ENCODE measurements at regions not wholly inside any gene's neighbourhood (a gene's known extent, or its start where the extent isn't known, plus 50 kb on each side); places are given as distances from the start of the nearest gene placed in this dataset.
"Not testable (repeated sequence)": the region's sequence is repeated elsewhere in the genome, so short reads cannot be mapped to it uniquely, and the experiment has no call there.

DNA sequence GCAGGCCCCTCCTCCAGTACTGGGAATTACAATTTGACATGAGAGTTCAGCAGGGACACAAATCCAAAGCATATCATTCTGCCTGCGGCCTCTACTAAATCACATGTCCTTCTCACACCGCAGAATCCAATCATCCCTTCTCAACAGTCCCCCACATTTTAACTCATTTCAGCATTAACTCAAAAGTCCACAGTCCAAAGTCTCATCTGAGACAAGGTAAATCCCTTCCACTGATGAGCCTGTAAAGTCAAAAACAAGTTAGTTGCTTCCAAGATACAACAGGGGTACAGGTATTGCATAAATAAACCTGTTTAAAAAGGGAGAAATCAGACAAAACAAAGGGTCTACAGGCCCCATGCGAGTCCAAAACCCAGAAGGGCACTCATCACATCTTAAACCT, 64.0 kb downstream of the EBNA1BP2 start:
- no peak for FAIRE-seq
- no peak for DNase-seq (ENCODE audit: low spot score)

DNA sequence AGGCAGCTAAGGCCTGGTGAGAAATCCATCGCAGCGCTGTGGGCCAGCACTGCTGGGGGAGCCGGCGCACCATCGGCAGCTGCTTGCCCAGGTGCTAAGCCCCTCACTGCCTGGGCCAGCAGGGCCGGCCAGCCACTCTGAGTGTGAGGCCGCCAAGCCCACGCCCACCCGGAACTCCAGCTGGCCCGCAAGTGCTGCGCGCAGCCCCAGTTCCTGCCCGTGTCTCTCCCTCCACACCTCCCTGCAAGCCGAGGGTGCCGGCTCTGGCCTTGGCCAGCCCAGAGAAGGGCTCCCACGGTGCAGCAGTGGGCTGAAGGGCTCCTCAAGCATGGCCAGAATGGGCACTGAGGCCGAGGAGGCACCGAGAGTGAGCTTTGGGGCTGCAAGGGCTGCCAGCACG, 64.4 kb downstream of the EBNA1BP2 start:
- FAIRE-seq (no peak), DNase-seq (ENCODE audit: low spot score) (no peak)

DNA sequence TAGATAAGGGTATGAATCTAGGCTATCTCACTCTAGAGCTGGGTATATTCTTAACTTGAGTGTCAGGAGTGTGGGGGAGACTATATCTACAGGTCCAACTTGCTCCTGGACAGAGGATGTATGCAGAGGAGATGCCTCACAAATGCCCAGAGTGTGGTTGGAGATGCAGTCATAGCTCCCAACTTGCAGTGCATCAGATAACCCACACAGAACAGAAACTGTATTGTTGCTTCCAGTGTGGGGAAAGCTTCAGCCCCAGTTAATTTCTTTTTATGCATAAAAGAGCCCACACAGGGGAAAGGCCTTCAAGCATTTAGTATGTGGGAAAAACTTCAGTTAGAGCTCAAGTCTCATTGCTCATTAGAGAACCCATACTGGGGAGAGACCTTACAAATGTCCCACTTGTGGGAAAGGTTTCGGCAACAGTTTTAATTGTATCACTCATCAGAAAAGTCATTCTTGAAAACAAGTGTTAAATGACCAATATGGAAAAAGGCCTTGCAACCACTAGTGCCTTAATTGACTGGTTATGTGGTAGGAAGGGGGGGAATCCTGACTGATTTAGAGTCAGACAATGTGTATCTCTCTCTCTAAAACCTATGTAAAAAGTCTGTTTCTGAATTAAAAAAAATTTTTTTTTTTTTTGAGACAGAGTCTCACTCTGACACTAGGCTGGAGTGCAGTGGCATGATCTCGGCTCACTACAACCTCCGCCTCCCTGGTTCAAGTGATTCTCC, 67.9 kb downstream of the EBNA1BP2 start:
- DNase-seq (ENCODE audit: low spot score) (no peak), FAIRE-seq (no peak)

DNA sequence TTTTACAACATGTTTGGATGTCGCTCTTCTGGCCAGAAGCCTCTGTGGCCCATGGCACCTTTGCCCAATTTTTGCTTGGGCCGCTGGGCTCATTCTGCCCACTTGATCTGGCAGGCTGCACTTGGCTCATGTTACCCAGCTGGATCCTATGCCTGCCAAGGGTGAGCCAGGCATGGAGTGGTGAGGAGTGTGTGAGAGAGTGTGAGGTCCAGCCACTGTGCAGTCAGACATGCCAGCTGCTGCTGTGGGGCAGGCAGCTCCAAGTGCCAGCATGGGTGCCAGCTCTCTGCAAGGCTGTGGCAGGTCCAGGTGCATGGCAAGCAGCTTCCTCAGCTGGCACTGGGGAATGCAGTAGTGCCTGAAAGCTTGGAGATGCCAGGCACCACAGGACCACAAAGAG, 71.0 kb downstream of the EBNA1BP2 start:
- FAIRE-seq (peak; percentile 9), DNase-seq (ENCODE audit: low spot score) (no peak)

DNA sequence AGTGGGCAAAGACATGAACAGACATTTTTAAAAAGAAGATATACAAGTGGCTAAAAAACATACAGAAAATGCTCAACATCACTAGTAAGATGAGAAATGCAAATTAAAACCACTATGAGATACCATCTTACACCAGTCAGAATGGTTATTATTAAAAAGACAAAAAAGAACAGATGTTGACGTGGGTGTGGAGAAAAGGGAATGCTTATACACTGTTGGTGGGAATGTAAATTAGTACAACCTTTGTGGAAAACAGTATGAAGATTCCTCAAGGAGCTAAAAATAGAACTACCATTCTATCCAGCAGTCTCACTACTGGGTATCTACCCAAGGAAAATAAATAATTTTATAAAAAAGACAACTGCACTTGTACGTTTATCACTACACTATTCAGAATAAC, 73.9 kb downstream of the EBNA1BP2 start:
- FAIRE-seq (no peak), DNase-seq (ENCODE audit: low spot score) (no peak)

DNA sequence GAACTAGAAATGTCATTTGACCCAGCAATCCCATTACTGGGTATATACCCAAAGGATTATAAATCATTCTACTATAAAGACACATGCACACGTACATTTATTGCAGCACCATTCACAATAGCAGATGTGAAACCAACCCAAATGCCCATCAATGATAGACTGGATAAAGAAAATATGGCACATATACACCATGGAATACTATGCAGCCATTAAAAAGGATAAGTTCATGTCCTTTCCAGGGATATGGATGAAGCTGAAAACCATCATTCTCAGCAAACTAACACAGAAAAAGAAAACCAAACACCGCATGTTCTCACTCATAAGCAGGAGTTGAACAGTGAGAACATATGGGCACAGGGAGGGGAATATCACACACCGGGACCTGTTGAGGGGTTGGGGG, 75.6 kb downstream of the EBNA1BP2 start:
- not testable (repeated sequence) for DNase-seq (ENCODE audit: low spot score); FAIRE-seq

DNA sequence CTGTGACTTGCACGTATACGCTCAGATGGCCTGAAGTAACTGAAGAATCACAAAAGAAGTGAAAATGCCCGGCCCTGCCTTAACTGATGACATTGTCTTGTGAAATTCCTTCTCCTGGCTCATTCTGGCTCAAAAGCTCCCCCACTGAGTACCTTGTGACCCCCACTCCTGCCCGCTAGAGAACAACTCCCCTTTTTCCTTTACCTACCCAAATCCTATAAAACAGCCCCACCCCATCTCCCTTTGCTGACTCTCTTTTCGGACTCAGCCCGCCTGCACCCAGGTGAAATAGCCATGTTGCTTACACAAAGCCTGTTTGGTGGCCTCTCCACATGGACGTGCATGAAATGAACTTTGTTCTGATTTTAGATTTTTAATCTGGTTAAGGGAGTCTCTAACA, 81.3 kb downstream of the EBNA1BP2 start:
- DNase-seq (ENCODE audit: low spot score); FAIRE-seq: not testable (repeated sequence)

DNA sequence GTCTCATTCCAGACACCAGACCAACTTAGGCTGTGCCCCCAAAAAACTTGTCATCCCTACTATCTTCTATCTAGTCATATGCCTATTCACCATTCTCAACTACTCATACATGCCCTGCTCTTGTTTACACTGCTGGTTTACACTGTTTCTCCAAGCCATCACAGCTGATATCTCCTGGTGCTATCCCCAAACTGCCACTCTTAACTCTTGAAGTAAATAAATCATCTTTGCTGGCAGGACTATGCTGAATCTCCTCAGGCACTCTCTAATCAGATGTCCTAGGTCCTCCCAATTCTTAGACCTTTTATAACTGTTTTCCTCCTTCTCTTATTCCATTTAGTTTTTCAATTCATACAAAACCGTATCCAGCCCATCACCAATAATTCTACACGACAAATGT, 81.9 kb downstream of the EBNA1BP2 start:
- not testable (repeated sequence) for FAIRE-seq; DNase-seq (ENCODE audit: low spot score)

DNA sequence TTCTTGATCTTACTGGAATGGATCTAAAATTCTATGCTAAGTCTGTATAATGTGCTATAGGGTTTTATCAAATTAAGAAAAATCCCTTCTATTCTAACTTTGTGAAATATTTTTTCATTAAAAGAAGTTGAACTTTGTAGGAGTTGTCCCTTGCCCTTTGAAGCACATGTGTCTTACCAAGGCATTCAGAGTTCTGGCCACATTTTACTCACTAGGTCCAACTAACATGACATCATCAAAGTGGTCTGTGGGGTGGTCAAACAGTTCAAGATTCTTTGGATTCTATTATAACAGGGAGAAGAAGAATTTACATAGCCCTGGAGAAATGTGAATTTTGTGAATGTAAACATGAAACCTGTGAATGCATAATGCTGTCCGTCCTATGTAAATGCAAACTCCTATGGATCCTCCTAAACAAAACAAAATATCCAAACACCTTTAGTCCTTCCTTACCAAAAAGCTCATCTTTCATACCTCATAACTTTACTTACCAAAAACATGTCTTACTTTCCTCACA, 88.7 kb downstream of the EBNA1BP2 start:
- no peak for FAIRE-seq

DNA sequence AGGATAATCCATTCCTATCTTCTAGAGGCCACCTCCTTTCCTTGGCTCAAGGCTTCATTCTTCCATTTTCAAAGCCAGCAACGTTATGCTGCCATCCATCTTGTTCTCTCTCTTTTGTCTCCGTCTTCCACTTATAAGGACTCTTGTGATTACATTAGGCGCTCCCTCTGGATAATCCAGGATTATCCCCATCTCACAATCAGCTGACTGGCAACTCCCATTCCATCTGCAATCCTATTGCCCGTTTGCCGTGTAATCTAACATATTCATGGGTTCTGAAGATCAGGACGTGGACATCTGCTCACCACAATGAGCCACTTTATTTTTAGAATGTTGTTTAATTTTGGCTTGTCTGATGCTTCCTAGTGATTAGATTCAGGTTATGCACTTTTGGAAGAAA, 89.3 kb downstream of the EBNA1BP2 start:
- no peak for DNase-seq (ENCODE audit: low spot score)
- no peak for FAIRE-seq

More for the DNA sequence above, 88.7 kb downstream of the EBNA1BP2 start:
- no peak for DNase-seq (ENCODE audit: low spot score)

DNA sequence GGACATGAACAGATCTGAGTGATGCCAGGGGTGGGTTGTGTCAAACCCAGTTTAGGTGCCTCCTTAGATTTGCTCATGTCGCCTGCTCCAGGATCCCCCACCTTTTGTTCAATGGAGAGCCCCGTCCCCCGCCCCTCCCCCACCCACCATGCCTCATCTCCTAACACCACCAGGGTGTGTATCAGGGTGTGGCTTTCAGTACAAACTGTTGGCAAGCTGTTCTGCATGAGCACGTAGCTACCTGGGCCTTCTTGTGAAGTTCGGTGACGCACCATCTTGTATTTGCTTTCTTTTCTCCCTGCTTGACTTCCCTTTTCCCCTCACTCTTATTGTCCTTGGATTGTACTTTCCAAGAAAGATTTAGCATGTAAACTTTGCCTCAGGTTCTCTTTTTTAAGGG, 94.8 kb downstream of the EBNA1BP2 start:
- FAIRE-seq (no peak), DNase-seq (ENCODE audit: low spot score) (no peak)

DNA sequence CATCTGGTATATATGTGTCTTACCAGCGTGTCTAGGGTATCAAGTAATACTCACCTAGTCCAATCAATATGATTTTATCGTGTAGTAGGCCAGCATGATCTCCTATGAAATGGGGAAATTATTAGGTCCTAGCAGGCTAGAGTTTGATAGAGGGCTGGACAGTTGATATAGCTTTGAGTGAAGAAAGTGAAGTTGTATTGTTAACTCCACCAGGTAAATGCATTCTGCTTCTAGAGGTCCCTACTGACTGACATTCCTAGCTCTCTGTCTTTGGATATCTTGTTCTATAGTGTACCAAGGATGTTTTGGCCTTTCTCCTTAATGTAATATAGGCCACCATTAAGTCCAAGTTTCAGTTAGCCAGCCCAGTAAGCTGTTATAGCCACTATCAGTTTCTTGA, 97.4 kb downstream of the EBNA1BP2 start:
- DNase-seq (ENCODE audit: low spot score) (no peak), FAIRE-seq (no peak)

DNA sequence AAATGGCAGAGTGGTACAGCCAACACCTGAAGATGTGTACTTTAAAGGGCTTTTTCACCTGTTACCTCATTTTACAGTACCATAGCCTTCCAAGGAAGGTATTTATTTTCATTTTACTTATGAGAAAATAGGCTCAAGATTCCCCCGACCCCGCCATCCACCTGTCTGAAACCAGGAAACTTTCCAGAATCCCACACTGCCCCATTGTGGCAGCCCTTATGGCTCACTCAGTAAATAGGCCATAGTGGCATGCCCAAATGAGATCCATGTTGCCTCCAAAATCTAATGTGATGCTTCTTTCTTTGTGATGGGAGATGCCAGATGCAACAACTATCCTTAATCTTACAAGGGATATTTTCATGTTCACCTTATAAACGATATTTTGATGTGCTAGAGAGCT, 97.8 kb downstream of the EBNA1BP2 start:
- FAIRE-seq (no peak), DNase-seq (ENCODE audit: low spot score) (peak; percentile 39)

DNA sequence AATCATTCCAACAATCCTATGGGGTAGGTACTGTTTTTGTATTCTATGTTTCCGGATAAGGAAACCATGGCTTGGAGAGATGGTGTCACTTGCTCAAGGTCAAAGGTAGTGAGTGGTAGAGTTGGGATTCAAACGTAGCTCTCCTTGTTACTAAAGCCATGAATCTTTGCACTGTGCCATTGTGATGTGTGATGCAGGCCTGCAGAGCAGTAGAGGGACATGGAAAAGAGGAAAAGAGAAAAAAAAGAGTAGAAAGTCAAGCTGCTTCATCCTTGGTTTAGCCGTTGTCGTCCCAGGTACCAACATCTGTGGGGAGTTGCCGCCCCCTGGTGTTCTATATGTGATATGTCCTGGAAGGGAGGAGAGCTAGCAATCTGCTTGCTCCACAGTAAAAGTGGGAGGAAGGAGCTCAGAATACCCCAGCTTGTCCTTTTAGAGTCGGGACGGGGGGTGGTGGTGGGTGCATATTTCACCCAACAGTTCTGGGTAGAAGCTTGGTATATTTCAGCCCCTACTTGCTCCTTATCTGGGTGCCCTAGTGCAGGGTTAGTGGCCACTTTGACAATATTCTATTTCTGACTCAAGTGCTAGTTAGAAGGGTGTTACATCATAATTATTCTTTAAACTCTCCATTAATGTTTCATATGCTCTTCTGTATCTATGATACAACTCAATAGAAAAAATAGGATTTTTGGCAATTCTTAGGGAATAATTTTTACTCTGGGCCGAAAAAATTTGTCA, 98.4 kb downstream of the EBNA1BP2 start:
- FAIRE-seq (no peak), DNase-seq (ENCODE audit: low spot score) (peak; percentile 86)

DNA sequence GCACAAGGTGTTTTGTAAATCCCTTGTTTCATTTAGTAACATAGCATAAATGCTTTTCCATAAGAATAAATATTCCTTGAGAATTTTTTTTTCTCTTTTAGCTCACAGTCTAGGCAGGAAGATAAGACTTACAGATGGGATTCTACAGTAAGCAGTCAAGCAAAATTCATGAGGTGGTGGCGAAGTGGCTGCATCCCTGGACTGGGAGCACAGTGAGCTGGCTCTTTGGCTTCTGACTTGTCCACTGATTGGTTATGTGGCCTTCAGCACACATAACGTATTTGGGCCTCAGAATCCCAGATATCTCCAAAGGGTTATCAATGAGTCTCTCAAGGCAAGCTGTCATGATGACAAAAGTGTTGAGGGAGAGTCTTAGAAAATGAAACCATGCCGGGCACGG, 99.8 kb downstream of the EBNA1BP2 start:
- no peak for FAIRE-seq
- no peak for DNase-seq (ENCODE audit: low spot score)

DNA sequence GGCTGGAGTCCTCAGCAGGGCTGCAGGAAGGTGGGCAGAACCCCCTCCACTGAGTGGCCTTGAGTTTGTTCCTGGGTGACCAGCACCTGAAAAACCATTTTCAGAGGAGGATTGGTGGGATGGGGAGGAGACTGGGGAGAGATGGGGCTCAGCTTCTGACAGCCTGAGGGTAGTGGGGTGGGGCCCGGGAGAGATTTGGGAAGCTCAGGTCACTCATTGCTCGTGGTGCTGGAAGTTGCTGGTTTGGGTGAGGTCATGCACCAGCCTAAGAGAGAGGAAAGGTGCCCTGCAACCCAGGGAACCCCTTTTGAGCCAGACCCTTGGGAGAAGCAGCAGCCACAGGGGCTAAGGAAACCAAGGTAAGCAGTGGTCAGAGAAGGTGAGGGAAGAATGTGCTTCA, 100.8 kb downstream of the EBNA1BP2 start:
- DNase-seq (ENCODE audit: low spot score) = no peak
- FAIRE-seq = no peak

DNA sequence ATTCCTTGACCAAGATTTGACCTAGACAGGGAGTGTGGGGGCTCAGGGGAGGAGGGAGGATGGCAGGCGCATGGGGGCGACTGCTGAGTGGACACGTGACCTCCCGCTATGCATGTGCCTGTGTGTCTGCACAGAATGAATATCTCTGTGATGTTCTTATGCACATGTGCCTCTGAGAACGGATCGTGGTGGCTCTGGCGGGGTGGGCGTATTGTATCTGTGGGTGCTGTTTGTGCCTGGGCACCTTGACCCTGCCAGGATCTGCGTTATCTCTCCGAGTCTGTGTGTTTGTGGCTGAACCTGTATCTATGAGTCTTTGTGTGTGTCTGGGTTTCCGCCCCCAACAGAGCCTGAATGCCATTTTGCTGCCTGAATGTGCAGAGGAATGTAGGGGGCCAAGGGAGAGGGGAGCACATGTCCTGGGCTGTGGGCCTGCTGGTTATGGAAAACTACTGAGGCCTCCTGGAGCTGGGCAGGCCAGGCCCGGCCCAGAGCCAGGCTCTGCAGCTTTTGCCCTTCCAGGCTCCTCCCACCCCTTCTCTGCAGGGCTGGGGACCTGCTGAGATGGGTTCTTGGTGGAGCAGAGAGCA, 102.5 kb downstream of the EBNA1BP2 start:
- no peak for DNase-seq (ENCODE audit: low spot score)

DNA sequence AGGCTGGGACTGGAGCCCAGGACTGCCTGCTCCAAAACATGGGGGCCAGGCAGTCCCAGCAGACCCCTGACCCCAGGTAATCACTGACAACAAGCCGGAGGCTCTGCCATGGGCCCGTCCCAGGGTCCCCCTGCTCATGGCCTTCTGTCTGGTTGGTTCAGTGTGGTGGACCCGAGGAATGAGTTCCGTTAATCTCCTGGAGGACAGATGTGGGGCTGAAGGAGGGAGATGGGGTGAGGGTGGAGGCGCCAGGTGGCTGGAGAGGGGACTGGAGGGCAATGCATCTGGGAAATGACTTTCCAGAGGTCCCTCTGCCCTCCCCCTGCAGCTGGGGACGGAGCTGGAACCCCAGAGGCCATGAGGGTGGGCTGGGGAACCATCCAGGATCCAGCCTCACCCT, 103.2 kb downstream of the EBNA1BP2 start:
- no peak for FAIRE-seq
- DNase-seq (ENCODE audit: low spot score) = no peak

More for the DNA sequence above, 102.5 kb downstream of the EBNA1BP2 start:
- peak; percentile 23 for FAIRE-seq

DNA sequence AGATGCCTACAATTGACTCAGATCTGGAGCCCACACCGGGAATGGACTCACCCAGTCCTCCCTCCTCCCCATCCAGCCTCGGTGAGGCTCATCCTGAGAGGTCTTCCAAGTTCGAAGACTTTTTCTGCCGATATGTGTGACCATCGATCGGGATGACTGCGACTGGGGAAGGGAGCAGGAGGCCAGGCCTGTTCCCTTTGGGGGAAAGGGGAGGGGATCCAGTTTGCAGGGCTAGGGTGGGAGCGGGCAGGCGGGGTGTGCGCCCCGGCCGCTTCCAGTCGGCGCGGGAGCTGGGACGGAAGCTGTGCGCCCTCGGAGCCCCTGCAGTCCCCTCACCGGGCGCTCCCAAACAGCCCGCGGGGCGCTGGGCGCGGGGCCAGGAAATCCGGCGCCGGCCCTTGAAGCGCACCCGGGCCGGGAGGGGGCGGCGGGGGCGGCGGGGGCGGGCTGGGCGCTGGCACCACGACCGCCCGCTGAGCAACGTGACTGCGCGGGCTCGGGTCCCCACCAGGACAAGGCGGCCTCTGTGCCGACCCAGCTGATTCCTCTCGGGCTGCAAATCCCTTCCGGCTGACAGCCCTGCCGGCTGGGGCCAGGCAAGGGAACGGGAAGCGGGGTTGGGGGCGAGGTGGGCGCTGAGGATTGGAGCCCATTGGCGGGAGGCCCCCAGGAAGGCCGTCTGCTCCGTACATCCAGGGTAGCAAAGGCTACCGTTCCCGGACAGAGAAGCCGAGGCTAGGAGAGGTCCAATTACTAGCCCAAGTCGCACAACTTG, 103.9 kb downstream of the EBNA1BP2 start:
- DNase-seq (ENCODE audit: low spot score) (no peak), FAIRE-seq (no peak)

DNA sequence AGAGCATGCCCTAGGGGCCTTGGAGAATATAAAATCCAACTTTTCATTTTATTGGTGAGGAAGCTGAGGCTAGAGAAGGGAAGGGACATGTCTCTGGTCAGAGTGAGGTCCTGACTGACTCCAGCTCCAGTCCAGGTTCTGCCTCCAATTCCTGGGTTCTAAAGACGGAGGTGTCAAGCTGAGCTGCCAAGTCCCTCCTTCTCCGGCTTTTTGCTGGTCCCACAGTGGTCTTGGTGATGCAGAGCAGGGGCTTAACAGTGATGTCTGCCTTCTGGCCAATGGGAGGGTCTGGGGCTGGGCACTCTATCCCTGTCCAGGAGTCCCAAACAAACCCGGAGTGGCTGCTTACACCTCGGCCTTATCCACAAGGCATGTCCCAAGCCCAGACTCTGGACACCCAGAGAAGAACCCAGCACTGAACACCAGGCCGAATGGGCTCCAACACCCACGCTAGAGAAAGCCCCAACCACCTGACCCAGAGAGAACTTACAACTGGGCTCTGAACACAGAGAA, 104.8 kb downstream of the EBNA1BP2 start:
- FAIRE-seq (no peak), DNase-seq (ENCODE audit: low spot score) (no peak)

DNA sequence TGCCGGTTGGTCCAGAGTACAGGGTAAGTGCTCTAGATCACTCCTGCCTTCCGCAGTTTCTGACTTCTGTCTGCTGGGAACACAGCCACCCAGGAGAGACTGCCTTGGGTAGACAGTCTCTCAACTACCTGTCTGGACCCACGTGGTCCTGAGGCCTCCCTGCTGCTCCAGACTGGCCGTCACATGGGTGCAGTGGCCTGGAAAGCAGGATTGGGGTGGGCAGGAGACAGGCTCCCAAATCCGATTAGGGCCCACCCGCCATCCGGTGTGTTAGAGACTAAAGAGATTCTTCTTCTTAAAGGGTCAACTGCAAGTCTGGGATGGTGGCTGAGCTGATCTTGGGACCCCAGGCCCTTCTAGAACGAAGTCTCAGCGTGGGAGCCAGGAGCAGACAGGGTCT, 105.5 kb downstream of the EBNA1BP2 start:
- FAIRE-seq = no peak
- DNase-seq (ENCODE audit: low spot score) = no peak
